AG20443 (cell line): ENCODE measurements at regions not wholly inside any gene's neighbourhood (a gene's known extent, or its start where the extent isn't known, plus 50 kb on each side); places are given as distances from the start of the nearest gene placed in this dataset.
"Not testable (repeated sequence)": the region's sequence is repeated elsewhere in the genome, so short reads cannot be mapped to it uniquely, and the experiment has no call there.

ENCODE experiments used
- DNase-seq: peaks from one replicate; pipeline ENCODE4 v3.0.0; 2012; ENCODE audit warnings: low spot score, mixed read lengths

GRCh38 chr1:54474310-54475251, 68.4 kb upstream of the SSBP3 start:
- DNase-seq, result peak; percentile 67

- DNase-seq, result no peak
These were observed 65.4 kb upstream of the SSBP3 start for GRCh38 chr1:54471588-54471987.

- DNase-seq, result not testable (repeated sequence)
These were observed 63.2 kb upstream of the SSBP3 start for GRCh38 chr1:54469444-54469843.

GRCh38 chr1:54468288-54469084, 62.3 kb upstream of the SSBP3 start:
- not testable (repeated sequence) for DNase-seq

- no peak for DNase-seq
These were observed 59.2 kb upstream of the SSBP3 start for GRCh38 chr1:54465351-54465811.

GRCh38 chr1:54464477-54465146, 58.4 kb upstream of the SSBP3 start:
- no peak for DNase-seq

- no peak for DNase-seq
These were observed 57.9 kb upstream of the SSBP3 start for GRCh38 chr1:54464031-54464476.

- no peak for DNase-seq
These were observed 57.3 kb upstream of the SSBP3 start for GRCh38 chr1:54463259-54464030.

GRCh38 chr1:54462597-54463258, 56.5 kb upstream of the SSBP3 start:
- no peak for DNase-seq

- DNase-seq, result no peak
These were observed 55.8 kb upstream of the SSBP3 start for GRCh38 chr1:54461731-54462596.

- DNase-seq, result no peak
These were observed 54.7 kb upstream of the SSBP3 start for GRCh38 chr1:54460861-54461387.

- DNase-seq, result no peak
These were observed 54.2 kb upstream of the SSBP3 start for GRCh38 chr1:54460351-54460750.

- no peak for DNase-seq
These were observed 53.6 kb upstream of the SSBP3 start for GRCh38 chr1:54459726-54460191.

GRCh38 chr1:54459140-54459539, 52.9 kb upstream of the SSBP3 start:
- no peak for DNase-seq

- no peak for DNase-seq
These were observed 50.8 kb upstream of the SSBP3 start for GRCh38 chr1:54456921-54457529.

GRCh38 chr1:54456361-54456760, 50.2 kb upstream of the SSBP3 start:
- no peak for DNase-seq
